HCT116 (cell line): ENCODE measurements at regions not wholly inside any gene's neighbourhood (a gene's known extent, or its start where the extent isn't known, plus 50 kb on each side); places are given as distances from the start of the nearest gene placed in this dataset.

Experiments used
- ATAC-seq: fragments of 200-7000 bp; cut with Tn5 transposase; 2 replicates; pipeline ENCODE4 v1.9.1; 2020; ENCODE audit warnings: mild to moderate bottlenecking, moderate library complexity
- BruUV-seq: library from RNA; stranded (reverse); fragments of 400-500 nt; replicated peaks from 2 replicates; lab custom pipeline; 2021; lab: Mats Ljungman, UMichigan
- CTCF ChIA-PET: fragments of 300-600 bp; sonication (Branson Sonifier 250); formaldehyde crosslinking; loops from one replicate; lab custom pipeline; 2021; ENCODE audit warnings: antibody characterized with exemption; lab: Charles Lee
- POLR2A ChIA-PET: fragments of 300-600, 350-600 bp; sonication (Branson Sonifier 250); formaldehyde crosslinking; loops from one replicate; lab custom pipeline; 2021; ENCODE audit warnings: antibody characterized with exemption; lab: Charles Lee
- RAD21 ChIA-PET, 2 experiments: fragments of 300-600 bp; sonication (Branson Sonifier 250); formaldehyde crosslinking; loops; one replicate each; lab custom pipeline; 2023; ENCODE audit warnings: low total read pairs in 2 of 2; ENCODE audit not compliant: uncharacterized antibody in 2 of 2, unreplicated experiment in 2 of 2, low non-redundant PET in 1 of 2; lab: Charles Lee
- DNase-seq: peaks from one replicate; pipeline ENCODE4 v3.0.0-alpha.2; 2010; ENCODE audit warnings: low read depth, low spot score
- H2AFZ ChIP-seq: fragments of 200-600 bp; shearing (Covaris generic), sonication (generic); 2 replicates; pipeline ENCODE4 v1.6.1; 2017; ENCODE audit warnings: low read depth, mixed run types, mixed read lengths, antibody characterized with exemption, low read length; ENCODE audit not compliant: poor library complexity, severe bottlenecking
- H3K27ac ChIP-seq: 2 replicates; pipeline ENCODE4 v1.5.1; 2012; ENCODE audit warnings: low read depth, low read length
- H3K27me3 ChIP-seq: fragments of 200-600 bp; sonication (generic); 2 replicates; pipeline ENCODE4 v1.6.1; 2016; ENCODE audit warnings: mixed run types, low read length, mixed read lengths; ENCODE audit not compliant: insufficient read depth
- H3K36me3 ChIP-seq, 2 experiments: fragments of 200-500 bp in 1 of 2; fragments of 200-600 bp in 1 of 2; sonication (Bioruptor generic) in 1 of 2; sonication (generic) in 1 of 2; 2 replicates each; pipeline versions ENCODE4 v1.5.1 to v1.6.1; 2014 to 2016; ENCODE audit warnings: low read length in 2 of 2, inconsistent platforms in 1 of 2, mixed read lengths in 1 of 2, mixed run types in 1 of 2; ENCODE audit not compliant: insufficient read depth in 2 of 2, control insufficient read depth in 1 of 2
- H3K4me1 ChIP-seq, 2 experiments: fragments of 200-600 bp in 1 of 2; sonication (generic) in 1 of 2; 2 replicates each; pipeline versions ENCODE4 v1.5.1 to v1.6.1; 2012 to 2017; ENCODE audit warnings: low read length in 2 of 2, inconsistent platforms in 1 of 2, mild to moderate bottlenecking in 1 of 2, mixed read lengths in 1 of 2, mixed run types in 1 of 2, moderate library complexity in 1 of 2; ENCODE audit not compliant: insufficient read depth in 2 of 2, control insufficient read depth in 1 of 2
- H3K4me2 ChIP-seq: fragments of 200-600 bp; sonication (generic); 2 replicates; pipeline ENCODE4 v1.6.1; 2017; ENCODE audit warnings: mixed run types, low read length, mixed read lengths
- H3K4me3 ChIP-seq, 2 experiments: fragments of 200-600 bp in 1 of 2; sonication (generic) in 1 of 2; replicated peaks in 1 of 2; 2 replicates each; pipeline ENCODE4 v1.5.1; 2011 to 2016; ENCODE audit warnings: low read length in 2 of 2, control low read depth in 1 of 2, low read depth in 1 of 2, mild to moderate bottlenecking in 1 of 2, mixed read lengths in 1 of 2, mixed run types in 1 of 2
- H3K79me2 ChIP-seq: fragments of 200-600 bp; sonication (generic); 2 replicates; pipeline ENCODE4 v1.6.1; 2017; ENCODE audit warnings: mild to moderate bottlenecking, mixed run types, low read length, moderate library complexity, mixed read lengths; ENCODE audit not compliant: insufficient read depth
- H3K9ac ChIP-seq: fragments of 200-600 bp; sonication (generic); 2 replicates; pipeline ENCODE4 v1.6.1; 2016; ENCODE audit warnings: low read length, mixed read lengths
- H3K9me2 ChIP-seq: fragments of 200-600 bp; sonication (generic), shearing (Covaris generic); 2 replicates; pipeline ENCODE4 v1.6.1; 2017; ENCODE audit warnings: mixed run types, mild to moderate bottlenecking, moderate library complexity; ENCODE audit not compliant: insufficient read depth
- H3K9me3 ChIP-seq, 2 experiments: fragments of 200-500 bp in 1 of 2; fragments of 200-600 bp in 1 of 2; sonication (Bioruptor generic) in 1 of 2; sonication (generic) in 1 of 2; 2 replicates each; pipeline ENCODE4 v1.6.1; 2014 to 2017; ENCODE audit warnings: low read length in 2 of 2, mixed read lengths in 2 of 2, inconsistent platforms in 1 of 2, low read depth in 1 of 2, mild to moderate bottlenecking in 1 of 2, mixed run types in 1 of 2, moderate library complexity in 1 of 2; ENCODE audit not compliant: control insufficient read depth in 1 of 2, insufficient read depth in 1 of 2
- H4K20me1 ChIP-seq: fragments of 200-600 bp; sonication (generic), shearing (Covaris generic); 2 replicates; pipeline ENCODE4 v1.6.1; 2017; ENCODE audit warnings: mixed run types, mild to moderate bottlenecking, moderate library complexity; ENCODE audit not compliant: insufficient read depth
- CEBPB ChIP-seq: IDR thresholded peaks from 2 replicates; pipeline ENCODE4 v1.6.1; 2012; ENCODE audit warnings: low read depth
- EGR1 ChIP-seq: IDR thresholded peaks from 2 replicates; pipeline ENCODE4 v1.6.1; 2012; ENCODE audit warnings: low read depth
- ELF1 ChIP-seq: IDR thresholded peaks from 2 replicates; pipeline ENCODE4 v1.6.1; 2012; ENCODE audit warnings: low read depth, borderline replicate concordance
- EZH2phosphoT487 ChIP-seq: fragments of 200-600 bp; IDR thresholded peaks from 2 replicates; pipeline ENCODE4 v1.6.1; 2018; ENCODE audit warnings: antibody characterized with exemption, borderline replicate concordance
- FOSL1 ChIP-seq: IDR thresholded peaks from 2 replicates; pipeline ENCODE4 v1.6.1; 2012; ENCODE audit warnings: low read depth
- POLR2A ChIP-seq: IDR thresholded peaks from 2 replicates; pipeline ENCODE4 v1.7.0; 2011; ENCODE audit warnings: borderline replicate concordance; ENCODE audit not compliant: insufficient read depth, insufficient read length; ENCODE audit errors: extremely low read depth
- POLR2AphosphoS5 ChIP-seq: IDR thresholded peaks from 2 replicates; pipeline ENCODE4 v1.6.1; 2011; ENCODE audit warnings: mild to moderate bottlenecking, low read depth, low read length, moderate library complexity
- RAD21 ChIP-seq: IDR thresholded peaks from 2 replicates; pipeline ENCODE4 v1.6.1; 2012; ENCODE audit warnings: low read depth, mild to moderate bottlenecking
- SIN3A ChIP-seq: IDR thresholded peaks from 2 replicates; pipeline ENCODE4 v1.6.1; 2012; ENCODE audit warnings: low read depth
- SP1 ChIP-seq: IDR thresholded peaks from 2 replicates; pipeline ENCODE4 v1.6.1; 2012; ENCODE audit warnings: low read depth
- SRF ChIP-seq: IDR thresholded peaks from 2 replicates; pipeline ENCODE4 v1.6.1; 2012; ENCODE audit warnings: low read depth
- TCF7L2 ChIP-seq: IDR thresholded peaks from 2 replicates; pipeline ENCODE4 v1.7.0; 2011; ENCODE audit warnings: borderline replicate concordance, inconsistent platforms; ENCODE audit not compliant: insufficient read depth, insufficient read length; ENCODE audit errors: extremely low read depth
- YY1 ChIP-seq: IDR thresholded peaks from 2 replicates; pipeline ENCODE4 v1.6.1; 2011; ENCODE audit warnings: low read length, low read depth, moderate library complexity, mild to moderate bottlenecking; ENCODE audit not compliant: insufficient replicate concordance; ENCODE audit errors: extremely low read depth
- ZFX ChIP-seq: fragments of 450-650 bp; IDR thresholded peaks from 2 replicates; pipeline ENCODE4 v1.6.1; 2017
- intact Hi-C: fragments of 100-400 bp; cut with micrococcal nuclease; formaldehyde crosslinking; loops from 2 replicates; pipeline ENCODE4 v1.10.0; 2022
- TF ChIP-seq, protein P1 (sequence below): IDR thresholded peaks from 2 replicates; pipeline ENCODE4 v1.6.1; 2012
- TF ChIP-seq, protein P2 (sequence below): IDR thresholded peaks from 2 replicates; pipeline ENCODE4 v1.6.1; 2012
- TF ChIP-seq, protein P3 (sequence below), 3 experiments: fragments of 200-600 bp in 1 of 3; sonication (generic) in 1 of 3; IDR thresholded peaks in 2 of 3; conservative IDR thresholded peaks in 1 of 3; 2 replicates each; pipeline ENCODE4 v1.5.1; 2012 to 2017; ENCODE audit warnings: low read depth in 2 of 3, low read length in 2 of 3, antibody characterized with exemption in 1 of 3, borderline replicate concordance in 1 of 3, control low read depth in 1 of 3, mild to moderate bottlenecking in 1 of 3, mixed read lengths in 1 of 3, mixed run types in 1 of 3, moderate library complexity in 1 of 3; ENCODE audit not compliant: insufficient read depth in 1 of 3
- TF ChIP-seq, protein P4 (sequence below): IDR thresholded peaks from 2 replicates; pipeline ENCODE4 v1.6.1; 2011; ENCODE audit warnings: mild to moderate bottlenecking, low read length, moderate library complexity; ENCODE audit not compliant: insufficient replicate concordance; ENCODE audit errors: extremely low read depth
- TF ChIP-seq, protein P5 (sequence below): IDR thresholded peaks from 2 replicates; pipeline ENCODE4 v1.6.1; 2012; ENCODE audit warnings: low read depth

DNA sequence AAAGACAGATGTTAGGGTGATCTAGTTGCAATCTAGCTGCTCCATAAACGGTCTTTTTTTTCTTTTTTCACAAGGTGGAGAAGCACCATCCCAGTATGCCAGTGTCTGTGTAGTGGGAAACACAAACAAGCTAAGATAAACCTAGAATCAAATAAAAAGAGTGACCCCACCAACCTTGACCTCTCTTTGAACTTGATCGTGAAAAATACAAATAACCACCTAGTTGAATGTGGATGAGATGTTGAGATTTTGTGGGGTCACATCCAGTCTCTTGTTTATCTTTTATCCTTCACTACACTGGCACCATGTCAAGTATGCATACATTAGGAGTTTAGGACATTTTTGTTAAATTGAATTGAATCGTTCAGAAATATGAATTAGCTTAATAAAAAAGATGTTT is 194.6 kb upstream of the EYA4 start:
- no TSS peak for BruUV-seq
- no peaks in the 10 kb centered on the region for H3K9me2 ChIP-seq
- TF ChIP-seq TCF7L2 (no peak), ELF1 (no peak), RAD21 (no peak), POLR2AphosphoS5 (no peak), EZH2phosphoT487 (no peak), SRF (no peak), ZFX (no peak), CEBPB (no peak), FOSL1 (no peak), SP1 (no peak), POLR2A (no peak), SIN3A (no peak), EGR1 (no peak), YY1 (no peak)
- TF ChIP-seq, protein P1, sequence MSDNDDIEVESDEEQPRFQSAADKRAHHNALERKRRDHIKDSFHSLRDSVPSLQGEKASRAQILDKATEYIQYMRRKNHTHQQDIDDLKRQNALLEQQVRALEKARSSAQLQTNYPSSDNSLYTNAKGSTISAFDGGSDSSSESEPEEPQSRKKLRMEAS = no peak
- TF ChIP-seq, protein P2, sequence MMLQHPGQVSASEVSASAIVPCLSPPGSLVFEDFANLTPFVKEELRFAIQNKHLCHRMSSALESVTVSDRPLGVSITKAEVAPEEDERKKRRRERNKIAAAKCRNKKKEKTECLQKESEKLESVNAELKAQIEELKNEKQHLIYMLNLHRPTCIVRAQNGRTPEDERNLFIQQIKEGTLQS = no peak
- TF ChIP-seq, protein P3, sequence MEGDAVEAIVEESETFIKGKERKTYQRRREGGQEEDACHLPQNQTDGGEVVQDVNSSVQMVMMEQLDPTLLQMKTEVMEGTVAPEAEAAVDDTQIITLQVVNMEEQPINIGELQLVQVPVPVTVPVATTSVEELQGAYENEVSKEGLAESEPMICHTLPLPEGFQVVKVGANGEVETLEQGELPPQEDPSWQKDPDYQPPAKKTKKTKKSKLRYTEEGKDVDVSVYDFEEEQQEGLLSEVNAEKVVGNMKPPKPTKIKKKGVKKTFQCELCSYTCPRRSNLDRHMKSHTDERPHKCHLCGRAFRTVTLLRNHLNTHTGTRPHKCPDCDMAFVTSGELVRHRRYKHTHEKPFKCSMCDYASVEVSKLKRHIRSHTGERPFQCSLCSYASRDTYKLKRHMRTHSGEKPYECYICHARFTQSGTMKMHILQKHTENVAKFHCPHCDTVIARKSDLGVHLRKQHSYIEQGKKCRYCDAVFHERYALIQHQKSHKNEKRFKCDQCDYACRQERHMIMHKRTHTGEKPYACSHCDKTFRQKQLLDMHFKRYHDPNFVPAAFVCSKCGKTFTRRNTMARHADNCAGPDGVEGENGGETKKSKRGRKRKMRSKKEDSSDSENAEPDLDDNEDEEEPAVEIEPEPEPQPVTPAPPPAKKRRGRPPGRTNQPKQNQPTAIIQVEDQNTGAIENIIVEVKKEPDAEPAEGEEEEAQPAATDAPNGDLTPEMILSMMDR (IDR thresholded peaks at IDR 0.05 in 2 of 3, conservative IDR thresholded peaks at IDR 0.05 in 1 of 3; ENCODE audit: borderline replicate concordance in 1 of 3, insufficient read depth in 1 of 3, low read depth in 2 of 3, low read length in 2 of 3) = no peak
- TF ChIP-seq, protein P4, sequence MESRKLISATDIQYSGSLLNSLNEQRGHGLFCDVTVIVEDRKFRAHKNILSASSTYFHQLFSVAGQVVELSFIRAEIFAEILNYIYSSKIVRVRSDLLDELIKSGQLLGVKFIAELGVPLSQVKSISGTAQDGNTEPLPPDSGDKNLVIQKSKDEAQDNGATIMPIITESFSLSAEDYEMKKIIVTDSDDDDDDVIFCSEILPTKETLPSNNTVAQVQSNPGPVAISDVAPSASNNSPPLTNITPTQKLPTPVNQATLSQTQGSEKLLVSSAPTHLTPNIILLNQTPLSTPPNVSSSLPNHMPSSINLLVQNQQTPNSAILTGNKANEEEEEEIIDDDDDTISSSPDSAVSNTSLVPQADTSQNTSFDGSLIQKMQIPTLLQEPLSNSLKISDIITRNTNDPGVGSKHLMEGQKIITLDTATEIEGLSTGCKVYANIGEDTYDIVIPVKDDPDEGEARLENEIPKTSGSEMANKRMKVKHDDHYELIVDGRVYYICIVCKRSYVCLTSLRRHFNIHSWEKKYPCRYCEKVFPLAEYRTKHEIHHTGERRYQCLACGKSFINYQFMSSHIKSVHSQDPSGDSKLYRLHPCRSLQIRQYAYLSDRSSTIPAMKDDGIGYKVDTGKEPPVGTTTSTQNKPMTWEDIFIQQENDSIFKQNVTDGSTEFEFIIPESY = no peak
- TF ChIP-seq, protein P5, sequence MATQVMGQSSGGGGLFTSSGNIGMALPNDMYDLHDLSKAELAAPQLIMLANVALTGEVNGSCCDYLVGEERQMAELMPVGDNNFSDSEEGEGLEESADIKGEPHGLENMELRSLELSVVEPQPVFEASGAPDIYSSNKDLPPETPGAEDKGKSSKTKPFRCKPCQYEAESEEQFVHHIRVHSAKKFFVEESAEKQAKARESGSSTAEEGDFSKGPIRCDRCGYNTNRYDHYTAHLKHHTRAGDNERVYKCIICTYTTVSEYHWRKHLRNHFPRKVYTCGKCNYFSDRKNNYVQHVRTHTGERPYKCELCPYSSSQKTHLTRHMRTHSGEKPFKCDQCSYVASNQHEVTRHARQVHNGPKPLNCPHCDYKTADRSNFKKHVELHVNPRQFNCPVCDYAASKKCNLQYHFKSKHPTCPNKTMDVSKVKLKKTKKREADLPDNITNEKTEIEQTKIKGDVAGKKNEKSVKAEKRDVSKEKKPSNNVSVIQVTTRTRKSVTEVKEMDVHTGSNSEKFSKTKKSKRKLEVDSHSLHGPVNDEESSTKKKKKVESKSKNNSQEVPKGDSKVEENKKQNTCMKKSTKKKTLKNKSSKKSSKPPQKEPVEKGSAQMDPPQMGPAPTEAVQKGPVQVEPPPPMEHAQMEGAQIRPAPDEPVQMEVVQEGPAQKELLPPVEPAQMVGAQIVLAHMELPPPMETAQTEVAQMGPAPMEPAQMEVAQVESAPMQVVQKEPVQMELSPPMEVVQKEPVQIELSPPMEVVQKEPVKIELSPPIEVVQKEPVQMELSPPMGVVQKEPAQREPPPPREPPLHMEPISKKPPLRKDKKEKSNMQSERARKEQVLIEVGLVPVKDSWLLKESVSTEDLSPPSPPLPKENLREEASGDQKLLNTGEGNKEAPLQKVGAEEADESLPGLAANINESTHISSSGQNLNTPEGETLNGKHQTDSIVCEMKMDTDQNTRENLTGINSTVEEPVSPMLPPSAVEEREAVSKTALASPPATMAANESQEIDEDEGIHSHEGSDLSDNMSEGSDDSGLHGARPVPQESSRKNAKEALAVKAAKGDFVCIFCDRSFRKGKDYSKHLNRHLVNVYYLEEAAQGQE = no peak
- no peaks in the 10 kb centered on the region; the same call in 1 of the 2 replicates for H4K20me1 ChIP-seq
- no peaks in the 10 kb centered on the region for H3K36me3 ChIP-seq
- no peak overlapping the region for H2AFZ ChIP-seq
- no peaks in the 10 kb centered on the region for H3K79me2 ChIP-seq
- no peaks in the 10 kb centered on the region for H3K9me3 ChIP-seq
- no peak overlapping the region for H3K27ac ChIP-seq
- H3K9ac ChIP-seq = no peak overlapping the region
- H3K4me2 ChIP-seq = no peak overlapping the region
- intact Hi-C loops = no loop called here
- H3K27me3 ChIP-seq = no peaks in the 10 kb centered on the region
- no peaks in the 10 kb centered on the region for H3K4me1 ChIP-seq
- ChIA-PET POLR2A (no interaction called here), CTCF (no interaction called here), RAD21 (no interaction called here)
- H3K4me3 ChIP-seq = no peak overlapping the region
- no peak for ATAC-seq
- no peak for DNase-seq
